Hypothalamus (tissue), 51 donors: ENCODE measurements at regions not wholly inside any gene's neighbourhood (a gene's known extent, or its start where the extent isn't known, plus 50 kb on each side); places are given as distances from the start of the nearest gene placed in this dataset.
A peak's percentile ranks its signal among the peaks of the same experiment; 100 is the strongest.

Experiments used
- DNase-seq, 51 donors: peaks; one replicate each; lab custom pipeline; 2025; lab: John Stamatoyannopoulos, UW

- DNase-seq: no peak
Measured at GRCh38 chr20:25135031-25135430, 53.1 kb upstream of the VSX1 start.

GRCh38 chr20:25136056-25136455 is 54.1 kb upstream of the VSX1 start:
- DNase-seq: no peak

- peak in 41 of 51 donors; percentile 15 to 87 (median 64) for DNase-seq
Measured at GRCh38 chr20:25136643-25137559, 55.0 kb upstream of the VSX1 start.

- no peak for DNase-seq
Measured at GRCh38 chr20:25139029-25139705, 56.3 kb upstream of the ENTPD6 start.

- DNase-seq: no peak
Measured at GRCh38 chr20:25140968-25141367, 54.5 kb upstream of the ENTPD6 start.

GRCh38 chr20:25142435-25142834 is 53.1 kb upstream of the ENTPD6 start:
- DNase-seq: no peak

GRCh38 chr20:25145131-25145530 is 50.4 kb upstream of the ENTPD6 start:
- peak in 6 of 51 donors; percentile 13 to 47 (median 31) for DNase-seq
